ENCODE measurements at regions not wholly inside any gene's neighbourhood (a gene's known extent, or its start where the extent isn't known, plus 50 kb on each side); places are given as distances from the start of the nearest gene placed in this dataset.

DNA sequence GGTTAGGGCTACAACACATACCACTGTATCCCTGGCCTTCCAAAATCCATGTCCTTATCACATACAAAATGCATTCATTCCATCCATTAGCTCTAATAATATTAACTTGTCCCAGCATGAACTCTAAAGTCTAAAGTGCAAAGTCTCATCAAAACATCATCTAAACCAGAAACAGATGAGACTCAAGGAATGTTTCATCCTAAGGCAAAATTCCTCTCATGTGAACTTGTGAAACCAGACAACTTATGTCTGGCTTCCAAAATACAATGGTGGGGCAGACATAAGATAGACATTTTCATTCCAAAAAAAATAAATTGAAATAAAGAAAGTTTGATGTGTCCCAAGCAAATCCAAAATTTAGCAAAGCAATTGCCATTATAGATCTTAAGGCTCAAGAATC lies 257.4 kb downstream of the HTR1B start:
- H3K4me1 ChIP-seq (ENCODE audit: control insufficient read depth in 1 of 2, low read depth in 2 of 2) = no peaks in the 10 kb centered on the region
- no peak overlapping the region for H3K27ac ChIP-seq
- ATAC-seq (ENCODE audit: insufficient number of reproducible peaks, low FRiP score, low read depth) = no peak
- H3K9me3 ChIP-seq = no peaks in the 10 kb centered on the region
- no peaks in the 10 kb centered on the region for H3K36me3 ChIP-seq
- no peak overlapping the region for H3K4me3 ChIP-seq
- DNase-seq (ENCODE audit: low spot score) = no peak
- TF ChIP-seq, protein P1, sequence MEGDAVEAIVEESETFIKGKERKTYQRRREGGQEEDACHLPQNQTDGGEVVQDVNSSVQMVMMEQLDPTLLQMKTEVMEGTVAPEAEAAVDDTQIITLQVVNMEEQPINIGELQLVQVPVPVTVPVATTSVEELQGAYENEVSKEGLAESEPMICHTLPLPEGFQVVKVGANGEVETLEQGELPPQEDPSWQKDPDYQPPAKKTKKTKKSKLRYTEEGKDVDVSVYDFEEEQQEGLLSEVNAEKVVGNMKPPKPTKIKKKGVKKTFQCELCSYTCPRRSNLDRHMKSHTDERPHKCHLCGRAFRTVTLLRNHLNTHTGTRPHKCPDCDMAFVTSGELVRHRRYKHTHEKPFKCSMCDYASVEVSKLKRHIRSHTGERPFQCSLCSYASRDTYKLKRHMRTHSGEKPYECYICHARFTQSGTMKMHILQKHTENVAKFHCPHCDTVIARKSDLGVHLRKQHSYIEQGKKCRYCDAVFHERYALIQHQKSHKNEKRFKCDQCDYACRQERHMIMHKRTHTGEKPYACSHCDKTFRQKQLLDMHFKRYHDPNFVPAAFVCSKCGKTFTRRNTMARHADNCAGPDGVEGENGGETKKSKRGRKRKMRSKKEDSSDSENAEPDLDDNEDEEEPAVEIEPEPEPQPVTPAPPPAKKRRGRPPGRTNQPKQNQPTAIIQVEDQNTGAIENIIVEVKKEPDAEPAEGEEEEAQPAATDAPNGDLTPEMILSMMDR (IDR thresholded peaks at IDR 0.05) = no peak
- no peaks in the 10 kb centered on the region for H3K27me3 ChIP-seq (replicated peaks; ENCODE audit: insufficient read depth)

DNA sequence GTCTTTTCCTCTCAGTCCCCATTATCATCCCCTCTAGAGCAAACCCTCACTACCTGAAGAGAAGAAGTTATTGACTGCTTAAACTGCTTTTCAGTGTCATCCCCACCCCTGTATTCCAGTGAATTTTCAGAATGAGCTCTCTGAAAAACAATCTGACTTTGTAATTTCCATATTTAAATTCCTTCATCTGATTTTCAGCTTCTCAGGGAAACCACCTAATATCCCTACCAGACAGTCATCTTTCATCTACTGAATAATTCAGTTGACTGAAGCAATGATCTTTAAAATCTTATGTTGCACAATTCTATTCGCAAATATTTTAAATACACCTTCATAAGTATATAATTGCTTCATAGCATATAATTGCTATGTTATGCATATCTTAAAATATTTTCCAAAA lies 258.7 kb downstream of the HTR1B start:
- Histone ChIP-seq H3K4me3 (no peak overlapping the region), H3K27ac (no peak overlapping the region), H3K36me3 (no peaks in the 10 kb centered on the region), H3K4me1 (ENCODE audit: control insufficient read depth in 1 of 2, low read depth in 2 of 2) (no peaks in the 10 kb centered on the region), H3K9me3 (no peaks in the 10 kb centered on the region), H3K27me3 (replicated peaks; ENCODE audit: insufficient read depth) (no peaks in the 10 kb centered on the region)
- DNase-seq (ENCODE audit: low spot score) = no peak
- no peak for ATAC-seq (ENCODE audit: insufficient number of reproducible peaks, low FRiP score, low read depth)
- TF ChIP-seq, protein P1 (IDR thresholded peaks at IDR 0.05) = no peak

DNA sequence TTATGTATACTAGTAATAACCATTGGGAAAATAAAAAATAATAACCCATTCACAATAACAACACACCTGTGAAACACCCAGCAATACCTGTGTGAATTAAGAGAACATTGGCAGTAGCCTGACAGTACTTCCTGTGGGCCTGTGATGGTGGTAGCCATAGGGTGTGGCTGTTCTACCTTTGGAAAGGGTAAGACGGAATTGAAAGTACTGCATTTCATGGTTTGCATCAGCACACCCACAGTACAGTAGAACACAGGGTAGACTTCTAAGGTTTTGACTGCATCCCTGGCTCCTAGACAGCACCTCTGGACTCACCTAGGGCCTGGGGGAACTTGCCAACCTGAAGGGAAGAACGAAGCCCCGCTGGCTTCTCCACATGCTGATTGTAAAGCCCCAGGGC lies 279.8 kb downstream of the HTR1B start:
- Histone ChIP-seq H3K4me1 (ENCODE audit: control insufficient read depth in 1 of 2, low read depth in 2 of 2) (no peaks in the 10 kb centered on the region), H3K27me3 (replicated peaks; ENCODE audit: insufficient read depth) (no peaks in the 10 kb centered on the region), H3K9me3 (no peaks in the 10 kb centered on the region), H3K27ac (no peak overlapping the region), H3K4me3 (no peak overlapping the region), H3K36me3 (no peaks in the 10 kb centered on the region)
- ATAC-seq (ENCODE audit: insufficient number of reproducible peaks, low FRiP score, low read depth) (no peak), DNase-seq (ENCODE audit: low spot score) (no peak)
- TF ChIP-seq, protein P1 (IDR thresholded peaks at IDR 0.05) = no peak

DNA sequence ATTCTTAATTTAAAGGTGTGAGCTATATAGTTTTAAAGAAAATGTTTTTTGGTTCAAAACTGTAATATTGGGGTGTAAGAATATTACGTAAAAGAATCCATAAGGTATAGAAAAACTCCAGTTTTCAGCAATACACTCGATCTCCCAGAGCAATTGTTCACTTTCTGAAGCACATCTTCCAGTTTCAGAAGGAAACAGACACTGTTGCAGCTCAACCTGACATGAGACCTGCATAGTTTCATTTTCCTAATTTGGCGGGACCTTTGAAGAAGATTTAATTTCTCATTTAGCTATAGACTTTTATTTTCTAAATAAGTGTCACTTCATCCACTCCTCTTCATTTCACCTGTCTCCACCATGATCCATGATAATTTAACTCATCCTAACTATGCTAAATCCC lies 281.5 kb downstream of the HTR1B start:
- no peak overlapping the region for H3K4me3 ChIP-seq
- H3K4me1 ChIP-seq (ENCODE audit: control insufficient read depth in 1 of 2, low read depth in 2 of 2) = no peaks in the 10 kb centered on the region
- no peaks in the 10 kb centered on the region for H3K27me3 ChIP-seq (replicated peaks; ENCODE audit: insufficient read depth)
- ATAC-seq (ENCODE audit: insufficient number of reproducible peaks, low FRiP score, low read depth) (no peak), DNase-seq (ENCODE audit: low spot score) (no peak)
- H3K27ac ChIP-seq = no peak overlapping the region
- H3K9me3 ChIP-seq = no peaks in the 10 kb centered on the region
- H3K36me3 ChIP-seq = no peaks in the 10 kb centered on the region
- TF ChIP-seq, protein P1 (IDR thresholded peaks at IDR 0.05) = no peak

DNA sequence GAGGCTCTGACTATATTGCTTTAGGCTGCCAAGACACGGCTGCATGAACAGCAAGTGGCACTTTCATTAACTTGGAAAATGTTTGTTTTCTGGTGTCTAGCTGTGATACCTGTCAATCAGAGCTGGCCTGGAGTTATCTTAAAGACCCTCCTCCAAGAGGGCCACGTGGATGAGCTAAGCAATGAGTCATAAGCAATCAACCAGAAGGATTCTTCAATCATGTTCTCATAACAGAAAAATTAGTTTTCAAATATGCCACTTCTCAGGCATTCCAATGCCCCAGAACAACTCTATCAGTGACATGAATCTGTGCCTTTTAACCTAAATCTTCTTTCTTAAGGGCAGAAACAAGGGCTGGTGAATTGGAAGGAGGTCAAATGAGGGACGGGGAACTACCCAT lies 283.0 kb downstream of the HTR1B start:
- TF ChIP-seq, protein P1 (IDR thresholded peaks at IDR 0.05) = no peak
- Histone ChIP-seq H3K27me3 (replicated peaks; ENCODE audit: insufficient read depth) (no peaks in the 10 kb centered on the region), H3K4me3 (no peak overlapping the region), H3K4me1 (ENCODE audit: control insufficient read depth in 1 of 2, low read depth in 2 of 2) (no peaks in the 10 kb centered on the region), H3K27ac (no peak overlapping the region), H3K9me3 (no peaks in the 10 kb centered on the region), H3K36me3 (no peaks in the 10 kb centered on the region)
- DNase-seq (ENCODE audit: low spot score) = no peak
- no peak for ATAC-seq (ENCODE audit: insufficient number of reproducible peaks, low FRiP score, low read depth)

Data from thoracic aorta (tissue), 2 donors.